B cell (primary cell): ENCODE measurements at regions not wholly inside any gene's neighbourhood (a gene's known extent, or its start where the extent isn't known, plus 50 kb on each side); places are given as distances from the start of the nearest gene placed in this dataset.

Experiments used
- ATAC-seq: fragments of 200-7000 bp; cut with Tn5 transposase; one replicate; pipeline ENCODE4 v1.10.0; 2021; ENCODE audit warnings: low read depth, mild to moderate bottlenecking, moderate number of reproducible peaks, moderate library complexity
- CTCF ChIA-PET: fragments of 350-600 bp; sonication (Branson Sonifier 250); formaldehyde crosslinking; loops from one replicate; lab custom pipeline; 2021; ENCODE audit warnings: antibody characterized with exemption, inconsistent platforms; lab: Charles Lee
- POLR2A ChIA-PET: fragments of 350-600 bp; sonication (Branson Sonifier 250); formaldehyde crosslinking; loops from one replicate; lab custom pipeline; 2021; ENCODE audit warnings: antibody characterized with exemption; lab: Charles Lee
- DNase-seq: peaks from one replicate; pipeline ENCODE4 v3.0.0; 2013
- H2AFZ ChIP-seq: 2 replicates; pipeline ENCODE4 v1.6.1; 2012; ENCODE audit warnings: mild to moderate bottlenecking, low read depth, low read length; ENCODE audit not compliant: insufficient read depth, poor library complexity, severe bottlenecking
- H3K27ac ChIP-seq, 2 donors: 1 replicate in 1 of 2; 2 replicates in 1 of 2; pipeline ENCODE4 v1.5.1; 2012 to 2013; ENCODE audit warnings: low read length in 2 of 2, mild to moderate bottlenecking in 2 of 2, moderate library complexity in 1 of 2
- H3K27me3 ChIP-seq, 4 experiments: fragments of 200-600 bp in 1 of 4; sonication (generic) in 1 of 4; replicated peaks in 1 of 4; 1 replicate in 2 of 4; 2 replicates in 2 of 4; pipeline versions ENCODE4 v1.6.1 to v1.7.0; 2013 to 2016; ENCODE audit warnings: low read length in 3 of 4, mild to moderate bottlenecking in 2 of 4, mixed read lengths in 1 of 4, moderate library complexity in 1 of 4; ENCODE audit not compliant: insufficient read depth in 4 of 4, control insufficient read depth in 3 of 4; ENCODE audit errors: control extremely low read depth in 1 of 4
- H3K36me3 ChIP-seq, 2 experiments: replicated peaks in 1 of 2; 1 replicate in 1 of 2; 2 replicates in 1 of 2; pipeline versions ENCODE4 v1.6.1 to v1.7.1; 2013; ENCODE audit warnings: low read length in 1 of 2; ENCODE audit not compliant: insufficient read depth in 2 of 2, control insufficient read depth in 1 of 2; ENCODE audit errors: control extremely low read depth in 1 of 2, extremely low read depth in 1 of 2
- H3K4me1 ChIP-seq, 2 donors: fragments of 200-600 bp in 1 of 2; sonication (generic) in 1 of 2; 1 replicate in 1 of 2; 2 replicates in 1 of 2; pipeline versions ENCODE4 v1.5.1 to v1.6.1; 2013 to 2017; ENCODE audit warnings: low read length in 2 of 2; ENCODE audit not compliant: control insufficient read depth in 2 of 2, insufficient read depth in 2 of 2
- H3K4me2 ChIP-seq: replicated peaks from 2 replicates; pipeline ENCODE3; 2012; ENCODE audit warnings: mild to moderate bottlenecking, low read depth, low read length; ENCODE audit not compliant: poor library complexity, severe bottlenecking
- H3K4me3 ChIP-seq, 5 experiments: fragments of 200-600 bp in 1 of 5; sonication (generic) in 1 of 5; 1 replicate in 3 of 5; 2 replicates in 2 of 5; pipeline versions ENCODE4 v1.5.1 to v1.7.0; 2011 to 2016; ENCODE audit warnings: low read length in 4 of 5, mild to moderate bottlenecking in 4 of 5, low read depth in 2 of 5, control low read depth in 1 of 5, moderate library complexity in 1 of 5; ENCODE audit not compliant: insufficient read depth in 1 of 5; ENCODE audit errors: control extremely low read depth in 1 of 5, extremely low read depth in 1 of 5
- H3K79me2 ChIP-seq: fragments of 200-600 bp; sonication (generic); one replicate; pipeline ENCODE4 v1.6.0; 2016; ENCODE audit warnings: low read length; ENCODE audit not compliant: control insufficient read depth, insufficient read depth
- H3K9ac ChIP-seq: fragments of 200-600 bp; sonication (generic); 2 replicates; pipeline ENCODE4 v1.6.1; 2017; ENCODE audit warnings: mild to moderate bottlenecking, low read length, moderate library complexity
- H3K9me3 ChIP-seq, 3 donors: one replicate each; pipeline versions ENCODE4 v1.6.1 to v1.7.1; 2013; ENCODE audit warnings: low read length in 2 of 3; ENCODE audit not compliant: control insufficient read depth in 2 of 3, insufficient read depth in 1 of 3; ENCODE audit errors: control extremely low read depth in 1 of 3
- H4K20me1 ChIP-seq: 2 replicates; pipeline ENCODE4 v1.6.0; 2012; ENCODE audit warnings: mild to moderate bottlenecking, low read length; ENCODE audit not compliant: insufficient read depth, control insufficient read depth, poor library complexity, severe bottlenecking
- H3K27ac Mint-ChIP-seq: one replicate; pipeline ENCODE4 v1.8.0; 2021; ENCODE audit warnings: mixed read lengths
- H3K27me3 Mint-ChIP-seq: one replicate; pipeline ENCODE4 v1.8.0; 2021; ENCODE audit warnings: mixed read lengths
- H3K4me1 Mint-ChIP-seq: one replicate; pipeline ENCODE4 v1.8.0; 2021; ENCODE audit warnings: mixed read lengths
- H3K4me3 Mint-ChIP-seq: one replicate; pipeline ENCODE4 v1.8.0; 2021; ENCODE audit warnings: mixed read lengths
- H3K9me3 Mint-ChIP-seq: one replicate; pipeline ENCODE4 v1.8.0; 2022; ENCODE audit warnings: mixed read lengths; ENCODE audit not compliant: insufficient read depth
- EZH2 ChIP-seq: IDR thresholded peaks from 2 replicates; pipeline ENCODE4 v1.6.1; 2012; ENCODE audit warnings: borderline replicate concordance, low read depth, mild to moderate bottlenecking, moderate library complexity, low read length; ENCODE audit not compliant: insufficient read depth, poor library complexity, severe bottlenecking
- WGBS: methylation state at CpG from one replicate; pipeline ENCODE4 v1.1.5; 2013; ENCODE audit warnings: missing lambda C conversion rate; ENCODE audit not compliant: insufficient coverage; 5-methylcytosine and 5-hydroxymethylcytosine counted together
- intact Hi-C: fragments of 100-400 bp; cut with micrococcal nuclease; formaldehyde crosslinking; loops from one replicate; pipeline ENCODE4 v1.10.0; 2022
- TF ChIP-seq, protein P1 (sequence below): fragments of 200-600 bp; IDR thresholded peaks from one replicate; pipeline ENCODE4 v1.8.0; 2022; ENCODE audit warnings: antibody characterized with exemption, mild to moderate bottlenecking

DNA sequence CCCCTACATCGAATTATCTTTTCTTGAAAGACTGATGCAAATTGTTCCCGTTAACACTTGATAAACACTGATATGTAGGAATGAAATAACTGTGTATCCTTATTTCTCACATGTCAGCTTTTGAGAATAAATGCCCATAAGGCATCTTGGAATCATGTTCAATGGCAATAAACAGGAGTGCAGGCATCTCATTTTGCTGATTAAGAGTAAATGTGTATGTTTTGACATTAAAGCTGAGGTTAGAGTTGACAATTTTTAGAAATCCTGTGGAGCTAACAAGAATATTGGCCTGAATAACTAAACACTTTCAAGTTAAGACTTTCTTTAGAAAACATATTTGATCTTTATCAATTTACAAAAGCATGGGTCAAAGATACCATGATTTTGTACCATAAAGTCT, 646.2 kb upstream of the MIR17HG start:
- POLR2A ChIA-PET: no interaction called here
- Histone ChIP-seq H3K79me2 (no peaks in the 10 kb centered on the region), H3K9ac (no peak overlapping the region), H3K36me3 (no peaks in the 10 kb centered on the region), H4K20me1 (no peaks in the 10 kb centered on the region), H3K9me3 (peaks cover 0 to 3% (median 0%) of the 10 kb centered on the region in 3 donors), H3K27me3 (no peaks in the 10 kb centered on the region), H2AFZ (no peak overlapping the region), H3K27ac (no peak overlapping the region), H3K4me3 (no peak overlapping the region), H3K4me2 (no peak overlapping the region), H3K4me1 (no peaks in the 10 kb centered on the region)
- no peaks in the 10 kb centered on the region for H3K27me3 Mint-ChIP-seq
- H3K4me3 Mint-ChIP-seq: no peak overlapping the region
- H3K9me3 Mint-ChIP-seq: peaks cover 7% of the 10 kb centered on the region
- intact Hi-C loops: no loop called here
- WGBS: no CpG with 5 or more reads among the region's 2 CpGs
- ATAC-seq: no peak
- no peak for DNase-seq
- no peak overlapping the region for H3K27ac Mint-ChIP-seq
- CTCF ChIA-PET: no interaction called here
- no peaks in the 10 kb centered on the region for H3K4me1 Mint-ChIP-seq
- TF ChIP-seq EZH2: no peak
- TF ChIP-seq, protein P1, sequence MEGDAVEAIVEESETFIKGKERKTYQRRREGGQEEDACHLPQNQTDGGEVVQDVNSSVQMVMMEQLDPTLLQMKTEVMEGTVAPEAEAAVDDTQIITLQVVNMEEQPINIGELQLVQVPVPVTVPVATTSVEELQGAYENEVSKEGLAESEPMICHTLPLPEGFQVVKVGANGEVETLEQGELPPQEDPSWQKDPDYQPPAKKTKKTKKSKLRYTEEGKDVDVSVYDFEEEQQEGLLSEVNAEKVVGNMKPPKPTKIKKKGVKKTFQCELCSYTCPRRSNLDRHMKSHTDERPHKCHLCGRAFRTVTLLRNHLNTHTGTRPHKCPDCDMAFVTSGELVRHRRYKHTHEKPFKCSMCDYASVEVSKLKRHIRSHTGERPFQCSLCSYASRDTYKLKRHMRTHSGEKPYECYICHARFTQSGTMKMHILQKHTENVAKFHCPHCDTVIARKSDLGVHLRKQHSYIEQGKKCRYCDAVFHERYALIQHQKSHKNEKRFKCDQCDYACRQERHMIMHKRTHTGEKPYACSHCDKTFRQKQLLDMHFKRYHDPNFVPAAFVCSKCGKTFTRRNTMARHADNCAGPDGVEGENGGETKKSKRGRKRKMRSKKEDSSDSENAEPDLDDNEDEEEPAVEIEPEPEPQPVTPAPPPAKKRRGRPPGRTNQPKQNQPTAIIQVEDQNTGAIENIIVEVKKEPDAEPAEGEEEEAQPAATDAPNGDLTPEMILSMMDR: no peak

DNA sequence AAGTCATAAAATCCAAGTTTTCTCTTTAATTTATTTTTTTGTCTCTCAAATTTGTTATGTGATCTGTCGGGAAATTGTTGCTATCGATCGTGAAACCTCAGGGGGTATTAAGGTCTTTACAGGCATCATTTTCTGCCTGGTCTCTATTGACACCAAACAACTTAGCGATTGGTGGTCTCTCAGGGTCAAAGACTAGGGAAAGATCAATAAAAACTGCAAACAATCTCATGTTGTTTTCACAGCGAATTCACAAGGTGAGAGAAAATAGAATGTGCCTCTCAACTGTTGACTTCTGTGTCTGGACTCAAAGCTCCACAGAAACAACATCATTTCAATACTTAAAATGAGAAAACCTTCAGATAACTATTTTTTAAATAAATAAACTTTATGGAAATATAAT, 645.4 kb upstream of the MIR17HG start:
- ATAC-seq (no peak), DNase-seq (no peak)
- Histone ChIP-seq H2AFZ (no peak overlapping the region), H3K9ac (no peak overlapping the region), H3K4me3 (no peak overlapping the region), H3K27me3 (no peaks in the 10 kb centered on the region), H4K20me1 (no peaks in the 10 kb centered on the region), H3K9me3 (peaks cover 0 to 3% (median 0%) of the 10 kb centered on the region in 3 donors), H3K36me3 (no peaks in the 10 kb centered on the region), H3K79me2 (no peaks in the 10 kb centered on the region), H3K4me1 (no peaks in the 10 kb centered on the region), H3K4me2 (no peak overlapping the region), H3K27ac (no peak overlapping the region)
- Mint-ChIP-seq H3K4me1 (no peaks in the 10 kb centered on the region), H3K27ac (no peak overlapping the region), H3K4me3 (no peak overlapping the region), H3K27me3 (no peaks in the 10 kb centered on the region), H3K9me3 (peaks cover 5% of the 10 kb centered on the region)
- ChIA-PET CTCF (no interaction called here), POLR2A (no interaction called here)
- intact Hi-C loops: no loop called here
- 83% methylated on average over 1 of the region's 5 CpGs for WGBS
- no peak for TF ChIP-seq EZH2
- TF ChIP-seq, protein P1: no peak
